ENCODE measurements at regions not wholly inside any gene's neighbourhood (a gene's known extent, or its start where the extent isn't known, plus 50 kb on each side); places are given as distances from the start of the nearest gene placed in this dataset.

GRCh38 chr2:134123332-134123731 lies 130.5 kb upstream of the MGAT5 start:
- TF ChIP-seq SUZ12 (IDR thresholded peaks at IDR 0.05; ENCODE audit: extremely low read depth, insufficient read depth, insufficient read length) (no peak), ZNF274 (IDR thresholded peaks at IDR 0.05; ENCODE audit: low read depth, low read length) (no peak), YY1 (IDR thresholded peaks at IDR 0.05; ENCODE audit: insufficient read depth, insufficient read length) (no peak)
